GM10248 (cell line): ENCODE measurements at regions not wholly inside any gene's neighbourhood (a gene's known extent, or its start where the extent isn't known, plus 50 kb on each side); places are given as distances from the start of the nearest gene placed in this dataset.
"Not testable (repeated sequence)": the region's sequence is repeated elsewhere in the genome, so short reads cannot be mapped to it uniquely, and the experiment has no call there.

Experiments used
- CTCF ChIA-PET: fragments of 300-600 bp; sonication (Branson Sonifier 250); formaldehyde crosslinking; extraction: SDS; loops from one replicate; lab custom pipeline; 2021; ENCODE audit warnings: antibody characterized with exemption; lab: Yijun Ruan, JAX
- POLR2A ChIA-PET: fragments of 350-650 bp; sonication (Branson Sonifier 250); formaldehyde crosslinking; extraction: SDS; loops from one replicate; lab custom pipeline; 2020; ENCODE audit warnings: antibody characterized with exemption; lab: Yijun Ruan, JAX
- DNase-seq: peaks from one replicate; pipeline ENCODE4 v3.0.0; 2012; ENCODE audit errors: extremely low spot score
- TF ChIP-seq, protein P1 (sequence below): IDR thresholded peaks from 2 replicates; pipeline ENCODE4 v1.5.1; 2012; ENCODE audit warnings: mild to moderate bottlenecking, low read depth; ENCODE audit errors: extremely low read depth, missing control alignments, control extremely low read depth

DNA sequence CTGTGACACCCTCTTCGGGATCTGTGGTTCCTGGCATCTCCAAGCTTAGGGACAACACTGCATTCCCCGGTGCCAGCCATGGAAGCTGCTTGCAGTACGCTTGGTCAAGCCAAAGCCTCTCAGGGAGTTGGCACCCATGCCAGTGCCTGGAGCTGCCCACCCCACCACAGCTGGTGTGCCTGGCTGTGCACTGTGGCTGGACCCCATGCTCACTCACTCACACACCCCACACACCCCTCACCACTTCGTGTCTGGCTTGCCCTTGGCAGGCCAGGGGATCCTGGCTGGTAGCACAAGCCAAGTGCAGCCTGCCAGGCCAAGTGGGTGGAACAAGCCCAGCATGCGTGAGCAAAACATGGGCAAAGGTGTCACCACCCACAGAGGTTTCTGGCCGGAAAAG, 324.5 kb upstream of the PTGER4 start:
- ChIA-PET POLR2A (no interaction called here), CTCF (no interaction called here)
- no peak for DNase-seq
- TF ChIP-seq, protein P1, sequence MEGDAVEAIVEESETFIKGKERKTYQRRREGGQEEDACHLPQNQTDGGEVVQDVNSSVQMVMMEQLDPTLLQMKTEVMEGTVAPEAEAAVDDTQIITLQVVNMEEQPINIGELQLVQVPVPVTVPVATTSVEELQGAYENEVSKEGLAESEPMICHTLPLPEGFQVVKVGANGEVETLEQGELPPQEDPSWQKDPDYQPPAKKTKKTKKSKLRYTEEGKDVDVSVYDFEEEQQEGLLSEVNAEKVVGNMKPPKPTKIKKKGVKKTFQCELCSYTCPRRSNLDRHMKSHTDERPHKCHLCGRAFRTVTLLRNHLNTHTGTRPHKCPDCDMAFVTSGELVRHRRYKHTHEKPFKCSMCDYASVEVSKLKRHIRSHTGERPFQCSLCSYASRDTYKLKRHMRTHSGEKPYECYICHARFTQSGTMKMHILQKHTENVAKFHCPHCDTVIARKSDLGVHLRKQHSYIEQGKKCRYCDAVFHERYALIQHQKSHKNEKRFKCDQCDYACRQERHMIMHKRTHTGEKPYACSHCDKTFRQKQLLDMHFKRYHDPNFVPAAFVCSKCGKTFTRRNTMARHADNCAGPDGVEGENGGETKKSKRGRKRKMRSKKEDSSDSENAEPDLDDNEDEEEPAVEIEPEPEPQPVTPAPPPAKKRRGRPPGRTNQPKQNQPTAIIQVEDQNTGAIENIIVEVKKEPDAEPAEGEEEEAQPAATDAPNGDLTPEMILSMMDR, result no peak

DNA sequence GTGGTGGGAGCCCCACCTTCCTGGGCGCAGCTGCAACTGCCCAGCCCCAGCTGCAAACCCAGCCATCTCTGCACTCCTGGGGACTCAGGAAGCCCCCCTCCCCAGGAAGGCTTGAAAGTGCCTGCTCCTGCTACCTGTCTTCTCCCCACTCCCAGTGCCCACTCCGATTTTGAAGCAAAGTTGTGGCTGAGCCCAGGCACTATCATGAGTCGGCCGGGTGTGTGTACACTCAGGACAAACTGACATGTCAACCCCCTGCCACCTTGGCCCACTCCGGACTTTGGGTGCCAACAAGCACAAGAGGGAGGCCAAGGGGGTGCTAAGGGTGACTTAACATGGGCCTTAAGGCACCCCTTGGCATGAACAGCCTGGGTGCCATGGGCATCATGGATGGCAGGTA, 325.5 kb upstream of the PTGER4 start:
- CTCF ChIA-PET, result interaction anchor here (0.9 kb wide), 1 partner anchor 10 kb away, joined by 3 read pairs; no protein-coding TSS in a partner anchor
- POLR2A ChIA-PET, result no interaction called here
- TF ChIP-seq, protein P1, result no peak

DNA sequence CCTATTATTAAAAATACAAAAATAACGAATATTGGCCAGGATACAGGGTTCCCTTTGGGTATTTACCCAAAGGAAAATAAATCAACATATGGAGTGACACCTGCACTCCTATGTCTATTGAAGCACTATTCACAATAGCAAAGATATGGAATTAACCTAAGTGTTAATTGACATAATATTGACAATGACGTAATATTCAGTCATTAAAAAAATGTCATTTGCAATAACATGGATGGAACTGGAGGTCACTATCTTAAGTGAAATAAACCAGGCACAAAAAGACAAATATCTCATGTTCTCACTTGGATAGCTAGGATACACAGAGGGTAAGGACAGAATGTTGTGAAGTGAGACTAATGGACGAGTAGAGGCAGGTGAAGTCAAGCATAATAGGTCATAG, 326.3 kb upstream of the PTGER4 start:
- POLR2A ChIA-PET, result no interaction called here
- DNase-seq, result no peak
- TF ChIP-seq, protein P1, result no peak
- CTCF ChIA-PET, result interaction anchor here (0.9 kb wide), 1 partner anchor 9 kb away, joined by 3 read pairs; no protein-coding TSS in a partner anchor

More for the DNA sequence above, 325.5 kb upstream of the PTGER4 start:
- DNase-seq, result no peak

DNA sequence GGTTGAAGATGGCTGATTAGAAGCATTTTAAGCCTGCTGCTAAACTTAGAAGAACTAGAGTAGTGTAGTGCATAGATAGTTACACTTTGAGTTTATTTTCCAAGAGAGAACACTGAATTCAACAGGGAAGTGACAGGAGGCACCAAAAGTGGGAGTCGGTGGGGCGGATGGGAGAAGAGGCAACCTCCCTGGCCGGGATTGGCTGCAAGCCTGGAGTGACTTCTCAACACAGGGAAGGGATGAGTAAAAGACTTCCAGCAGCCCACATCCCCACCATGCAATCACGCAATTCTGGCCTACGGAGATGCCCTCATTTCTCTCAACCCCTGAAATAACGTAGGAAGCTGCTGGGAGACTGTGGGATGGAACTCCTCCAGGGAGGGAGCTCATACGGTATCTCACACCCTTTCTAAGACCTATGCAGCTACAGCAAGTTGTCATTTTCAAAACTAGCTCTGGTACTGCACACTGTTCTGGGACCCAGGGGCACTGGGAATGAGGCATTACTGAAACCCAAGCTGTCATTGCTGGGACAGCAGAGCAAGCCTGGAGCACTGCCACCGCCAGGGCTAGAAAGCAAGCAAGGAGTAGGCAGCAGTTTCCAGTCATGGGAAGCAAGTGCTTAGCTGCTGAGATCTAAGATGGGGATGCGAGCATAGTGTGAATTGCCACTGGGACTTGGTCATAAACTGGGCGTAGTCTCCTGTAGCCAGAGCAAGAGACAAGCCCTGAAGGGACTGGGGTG, 331.6 kb upstream of the PTGER4 start:
- ChIA-PET CTCF (no interaction called here), POLR2A (interaction anchor here (0.6 kb wide), 1 partner anchor 1673 kb away, joined by 3 read pairs; no protein-coding TSS in a partner anchor)
- TF ChIP-seq, protein P1, result no peak
- no peak for DNase-seq

DNA sequence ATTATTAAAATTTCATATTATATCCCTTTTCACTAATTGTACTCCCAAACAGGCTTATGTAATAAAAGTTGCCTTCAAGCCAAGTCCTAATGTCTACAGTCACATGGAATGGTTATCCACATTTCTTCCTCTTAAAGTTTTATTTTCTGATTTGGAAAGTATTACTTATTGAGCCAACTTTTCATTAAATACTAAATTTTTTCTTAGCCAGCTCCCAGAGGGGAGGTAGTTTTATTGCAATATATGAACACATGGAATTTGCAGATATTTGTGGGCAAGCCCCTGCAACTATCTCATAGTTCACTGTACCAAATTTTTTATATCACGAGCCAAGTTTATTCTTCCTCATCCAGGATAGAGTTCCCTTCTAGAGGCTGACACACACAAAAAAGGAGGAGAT, 332.8 kb upstream of the PTGER4 start:
- POLR2A ChIA-PET, result no interaction called here
- no peak for DNase-seq
- CTCF ChIA-PET, result no interaction called here
- TF ChIP-seq, protein P1, result no peak

DNA sequence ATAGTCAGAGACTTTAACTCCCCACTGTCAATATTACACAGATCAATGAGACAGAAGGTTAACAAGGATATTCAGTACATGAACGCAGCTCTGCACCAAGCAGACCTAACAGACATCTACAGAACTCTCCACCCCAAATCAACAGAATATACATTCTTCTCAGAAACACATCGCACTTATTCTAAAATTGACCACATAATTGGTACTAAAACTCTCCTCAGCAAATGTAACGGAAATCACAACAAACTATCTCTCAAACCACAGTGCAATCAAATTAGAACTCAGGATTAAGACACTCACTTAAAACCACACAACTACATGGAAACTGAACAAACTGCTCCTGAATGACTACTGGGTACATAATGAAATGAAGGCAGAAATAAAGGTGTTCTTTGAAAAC, 341.3 kb upstream of the PTGER4 start:
- DNase-seq, POLR2A ChIA-PET, CTCF ChIA-PET: not testable (repeated sequence)

DNA sequence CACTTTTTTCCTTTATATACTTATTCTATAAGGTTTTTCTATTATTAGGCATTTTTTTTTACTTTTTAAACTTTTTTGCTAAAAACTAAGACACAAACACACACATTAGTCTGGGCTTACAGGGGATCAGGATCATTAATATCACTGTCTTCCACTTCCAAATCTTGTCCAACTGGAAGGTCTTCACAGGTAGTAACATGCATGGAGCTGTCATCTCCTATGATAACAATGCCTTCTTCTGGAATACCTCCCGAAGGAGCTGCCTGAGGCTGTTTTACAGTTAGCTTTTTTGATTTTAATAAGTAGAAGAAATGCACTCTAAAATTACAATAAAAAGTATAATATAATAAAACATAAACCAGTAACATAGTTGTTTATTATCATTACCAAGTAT, 345.5 kb upstream of the PTGER4 start:
- ChIA-PET CTCF (interaction anchor here (1.1 kb wide), 1 partner anchor 11 kb away, joined by 4 read pairs; no protein-coding TSS in a partner anchor), POLR2A (no interaction called here)
- TF ChIP-seq, protein P1, result no peak
- no peak for DNase-seq
